ACC112 (cell line): ENCODE measurements at regions not wholly inside any gene's neighbourhood (a gene's known extent, or its start where the extent isn't known, plus 50 kb on each side); places are given as distances from the start of the nearest gene placed in this dataset.
"Not testable (repeated sequence)": the region's sequence is repeated elsewhere in the genome, so short reads cannot be mapped to it uniquely, and the experiment has no call there.

Experiments
- H2AFZ ChIP-seq: fragments of 200-600 bp; sonication (generic); one replicate; pipeline ENCODE4 v1.6.0; 2017; ENCODE audit warnings: antibody characterized with exemption, low read length; ENCODE audit not compliant: unreplicated experiment
- H3K27ac ChIP-seq: fragments of 200-600 bp; sonication (generic); 2 replicates; pipeline ENCODE4 v1.5.1; 2014; ENCODE audit warnings: low read depth, mild to moderate bottlenecking, antibody characterized with exemption, low read length, moderate library complexity
- H3K27me3 ChIP-seq: fragments of 200-600 bp; sonication (generic); 2 replicates; pipeline ENCODE4 v1.6.1; 2014; ENCODE audit warnings: mild to moderate bottlenecking, antibody characterized with exemption, low read length, moderate library complexity, mixed read lengths; ENCODE audit not compliant: insufficient read depth
- H3K36me3 ChIP-seq: fragments of 200-600 bp; sonication (generic); 2 replicates; pipeline ENCODE4 v1.6.1; 2016; ENCODE audit warnings: mild to moderate bottlenecking, antibody characterized with exemption, low read length, moderate library complexity, mixed read lengths; ENCODE audit not compliant: insufficient read depth
- H3K4me1 ChIP-seq: fragments of 200-600 bp; sonication (generic); one replicate; pipeline ENCODE4 v1.6.1; 2016; ENCODE audit warnings: low read length, mixed read lengths; ENCODE audit not compliant: insufficient read depth, unreplicated experiment, control insufficient read depth
- H3K4me3 ChIP-seq: fragments of 200-600 bp; sonication (generic); 2 replicates; pipeline ENCODE4 v1.5.1; 2014; ENCODE audit warnings: mild to moderate bottlenecking, low read depth, low read length
- H3K79me2 ChIP-seq: fragments of 200-600 bp; sonication (generic); one replicate; pipeline ENCODE4 v1.6.0; 2016; ENCODE audit warnings: low read length; ENCODE audit not compliant: control insufficient read depth, unreplicated experiment, insufficient read depth

DNA sequence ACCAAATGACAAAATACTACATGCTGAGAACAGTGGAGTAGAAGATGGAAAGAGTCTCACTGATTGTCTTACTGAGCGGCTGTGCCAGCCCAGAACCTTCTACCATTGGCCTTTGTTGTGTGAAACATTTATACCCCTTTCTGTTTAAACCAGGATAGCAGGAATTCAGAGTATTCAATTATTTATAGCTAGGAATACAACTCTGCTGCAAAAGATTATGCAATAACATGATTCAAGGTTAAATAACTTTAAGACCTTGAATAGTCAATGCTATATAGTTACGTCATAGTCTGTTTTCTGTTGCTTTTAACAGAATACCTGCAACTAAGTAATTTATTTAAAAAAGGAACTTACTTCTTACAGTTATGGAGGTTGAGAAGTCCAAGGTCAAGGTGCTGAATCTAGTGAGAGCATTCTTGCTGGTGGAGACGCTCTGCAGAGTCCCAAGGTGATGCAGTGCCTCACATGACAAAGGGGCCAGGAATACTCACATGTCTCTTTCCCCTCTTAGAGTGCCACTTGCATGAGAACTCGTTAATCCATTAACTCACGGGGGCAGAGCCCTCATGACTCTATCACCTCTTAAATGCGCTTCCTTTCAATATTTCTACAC lies 371.8 kb downstream of the MDFIC start:
- no peaks in the 10 kb centered on the region for H3K36me3 ChIP-seq
- peak overlapping the region; percentile 70 for H2AFZ ChIP-seq
- H3K4me3 ChIP-seq: no peak overlapping the region
- no peak overlapping the region for H3K27ac ChIP-seq
- H3K27me3 ChIP-seq: no peaks in the 10 kb centered on the region
- H3K79me2 ChIP-seq: no peaks in the 10 kb centered on the region
- peaks cover 27% of the 10 kb centered on the region for H3K4me1 ChIP-seq

- Histone ChIP-seq H3K4me1 (peaks cover 21% of the 10 kb centered on the region), H3K36me3 (no peaks in the 10 kb centered on the region), H3K27ac (no peak overlapping the region), H3K79me2 (no peaks in the 10 kb centered on the region), H3K27me3 (no peaks in the 10 kb centered on the region), H2AFZ (no peak overlapping the region), H3K4me3 (no peak overlapping the region)
Observed at GRCh38 chr7:115292381-115292780, 370.5 kb downstream of the MDFIC start.

GRCh38 chr7:115289971-115290370 lies 368.1 kb downstream of the MDFIC start:
- no peak overlapping the region for H2AFZ ChIP-seq
- no peak overlapping the region; the same call in 1 of the 2 replicates for H3K4me3 ChIP-seq

GRCh38 chr7:115276791-115277190 lies 354.9 kb downstream of the MDFIC start:
- Histone ChIP-seq H3K4me3 (no peak overlapping the region), H3K79me2 (no peaks in the 10 kb centered on the region), H3K36me3 (no peaks in the 10 kb centered on the region), H3K27me3 (no peaks in the 10 kb centered on the region), H3K4me1 (no peaks in the 10 kb centered on the region), H2AFZ (no peak overlapping the region), H3K27ac (no peak overlapping the region)

More at GRCh38 chr7:115289971-115290370, 368.1 kb downstream of the MDFIC start:
- Histone ChIP-seq H3K27me3 (no peaks in the 10 kb centered on the region), H3K27ac (no peak overlapping the region), H3K4me1 (peaks cover 20% of the 10 kb centered on the region), H3K79me2 (no peaks in the 10 kb centered on the region), H3K36me3 (no peaks in the 10 kb centered on the region)

DNA sequence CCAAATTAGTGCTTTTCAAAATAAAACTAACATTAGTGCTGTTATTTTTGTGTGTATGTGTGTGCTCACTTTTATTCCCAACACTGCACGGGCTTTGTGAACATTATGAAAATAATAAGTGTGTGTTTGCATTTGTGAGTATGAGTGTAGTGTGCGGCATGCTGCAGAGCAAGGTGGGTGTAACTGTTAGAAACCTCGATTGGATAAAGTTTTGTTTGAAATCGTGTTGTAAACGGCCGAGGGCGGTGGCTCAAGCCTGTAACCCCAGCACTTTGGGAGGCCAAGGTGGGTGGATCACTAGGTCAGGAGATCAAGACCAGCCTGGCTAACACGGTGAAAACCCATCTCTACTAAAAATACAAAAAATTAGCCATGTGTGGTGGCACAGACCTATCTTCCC lies 352.0 kb downstream of the MDFIC start:
- not testable (repeated sequence) for H3K4me3 ChIP-seq, H3K79me2 ChIP-seq, H3K27ac ChIP-seq, H3K27me3 ChIP-seq, H3K4me1 ChIP-seq, H3K36me3 ChIP-seq
- peak overlapping the region; percentile 28 for H2AFZ ChIP-seq

DNA sequence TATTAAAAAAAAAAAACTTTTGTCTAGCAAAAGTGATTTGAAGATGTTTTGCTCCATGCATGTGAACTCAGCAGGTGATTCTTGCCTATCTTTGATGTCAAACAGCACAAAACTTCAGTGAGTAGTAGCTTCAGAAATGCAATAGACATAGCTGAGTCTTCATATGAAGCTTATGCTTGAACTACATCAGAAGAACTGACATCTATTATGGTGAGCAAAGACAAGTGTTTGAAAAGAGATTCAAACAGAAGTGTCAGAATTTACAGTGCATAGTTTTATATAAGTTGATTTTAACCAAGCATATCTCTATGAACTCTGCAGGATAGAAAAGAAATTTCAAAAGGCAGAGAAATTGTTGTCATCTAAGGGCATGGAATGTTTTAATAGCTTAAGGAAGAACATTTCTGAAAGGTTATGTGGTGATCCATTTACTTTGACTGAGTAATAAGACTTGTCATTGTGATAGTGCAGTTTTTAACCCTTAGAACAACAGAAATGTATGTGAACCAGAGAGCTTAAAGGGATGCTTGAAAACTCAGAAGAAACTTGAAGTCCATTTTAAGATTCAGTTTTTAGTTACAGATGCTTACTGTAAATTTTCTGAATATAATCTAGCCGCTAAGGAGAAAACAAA lies 351.4 kb downstream of the MDFIC start:
- H3K4me1 ChIP-seq: no peaks in the 10 kb centered on the region
- no peak overlapping the region for H3K27ac ChIP-seq
- H3K36me3 ChIP-seq: no peaks in the 10 kb centered on the region
- no peak overlapping the region for H3K4me3 ChIP-seq
- H3K79me2 ChIP-seq: no peaks in the 10 kb centered on the region
- peak overlapping the region; percentile 28 for H2AFZ ChIP-seq
- H3K27me3 ChIP-seq: no peaks in the 10 kb centered on the region

DNA sequence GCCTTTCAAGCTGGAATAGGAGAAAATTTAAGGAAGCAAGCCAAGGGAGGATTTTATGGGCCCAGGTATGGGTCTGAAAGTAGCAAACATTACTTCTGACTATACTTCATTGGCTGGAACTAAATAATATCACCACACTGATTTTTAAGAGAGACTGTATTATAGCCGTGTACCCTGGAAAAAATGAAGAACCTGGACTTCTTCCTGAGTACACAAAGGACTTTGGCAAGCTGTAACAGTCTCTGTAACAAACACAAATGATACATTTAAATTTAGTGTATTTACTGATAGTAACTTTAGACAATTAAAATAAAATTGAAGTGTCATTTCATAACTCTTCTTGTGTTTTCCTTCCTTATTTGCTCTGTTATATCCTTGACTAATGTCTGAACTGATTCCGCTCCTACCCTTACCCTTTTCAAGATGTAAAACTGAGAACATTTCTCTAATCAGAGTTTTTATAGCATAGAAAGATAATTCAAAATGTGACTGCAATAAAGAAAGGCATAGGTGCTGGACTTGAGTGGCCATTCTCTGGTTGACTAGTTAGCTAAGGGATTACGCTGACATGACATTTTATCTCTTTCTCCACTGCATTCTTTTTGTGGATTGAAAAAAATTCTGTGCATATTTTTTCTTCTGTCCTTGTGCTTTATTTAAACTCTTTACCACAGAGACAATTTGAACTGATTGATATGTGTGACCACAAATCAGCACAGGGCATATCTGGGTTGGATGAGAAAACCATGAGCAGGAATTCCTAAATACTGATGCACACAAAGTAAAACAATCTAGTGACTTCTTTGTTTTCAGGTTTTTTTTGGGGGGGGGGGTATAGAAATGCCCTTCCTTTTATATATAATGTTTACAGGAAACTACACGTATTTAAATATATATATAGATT lies 349.7 kb downstream of the MDFIC start:
- H3K36me3 ChIP-seq: no peaks in the 10 kb centered on the region
- no peaks in the 10 kb centered on the region for H3K79me2 ChIP-seq
- H3K27me3 ChIP-seq: no peaks in the 10 kb centered on the region
- no peak overlapping the region for H2AFZ ChIP-seq
- no peak overlapping the region for H3K27ac ChIP-seq
- no peaks in the 10 kb centered on the region for H3K4me1 ChIP-seq
- H3K4me3 ChIP-seq: no peak overlapping the region

- H3K4me3 ChIP-seq: no peak overlapping the region
- no peaks in the 10 kb centered on the region for H3K79me2 ChIP-seq
- H3K4me1 ChIP-seq: no peaks in the 10 kb centered on the region
- no peaks in the 10 kb centered on the region for H3K36me3 ChIP-seq
- no peak overlapping the region for H2AFZ ChIP-seq
- H3K27ac ChIP-seq: no peak overlapping the region
- H3K27me3 ChIP-seq: no peaks in the 10 kb centered on the region
Observed at GRCh38 chr7:115269486-115269885, 347.6 kb downstream of the MDFIC start.

GRCh38 chr7:115267503-115267902 lies 345.6 kb downstream of the MDFIC start:
- no peaks in the 10 kb centered on the region for H3K27me3 ChIP-seq
- no peak overlapping the region for H2AFZ ChIP-seq
- H3K36me3 ChIP-seq: no peaks in the 10 kb centered on the region
- H3K79me2 ChIP-seq: no peaks in the 10 kb centered on the region
- H3K27ac ChIP-seq: no peak overlapping the region
- no peaks in the 10 kb centered on the region for H3K4me1 ChIP-seq
- H3K4me3 ChIP-seq: no peak overlapping the region

DNA sequence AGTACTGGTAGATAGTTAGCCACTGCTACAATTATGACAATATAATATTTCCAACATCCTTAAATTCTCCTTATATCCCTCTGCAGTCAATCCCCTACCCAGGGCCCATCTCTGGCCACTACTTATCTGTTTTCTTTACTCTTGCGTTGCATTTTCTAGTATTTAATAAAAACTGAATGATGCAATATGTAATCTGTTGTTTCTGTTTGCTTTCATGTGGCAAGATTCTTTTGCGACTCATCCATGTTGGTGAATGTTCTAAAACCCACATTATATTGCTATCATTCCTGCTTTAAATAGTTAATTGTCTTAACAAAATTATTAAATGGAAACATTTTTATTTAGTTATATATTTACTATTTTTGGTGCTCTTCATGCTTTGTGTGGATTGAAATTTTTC lies 338.5 kb downstream of the MDFIC start:
- H3K79me2 ChIP-seq: no peaks in the 10 kb centered on the region
- H3K36me3 ChIP-seq: no peaks in the 10 kb centered on the region
- H2AFZ ChIP-seq: no peak overlapping the region
- H3K27me3 ChIP-seq: no peaks in the 10 kb centered on the region
- H3K27ac ChIP-seq: no peak overlapping the region
- H3K4me3 ChIP-seq: no peak overlapping the region
- no peaks in the 10 kb centered on the region for H3K4me1 ChIP-seq
